K562 (cell line): ENCODE measurements at regions not wholly inside any gene's neighbourhood (a gene's known extent, or its start where the extent isn't known, plus 50 kb on each side); places are given as distances from the start of the nearest gene placed in this dataset.

ENCODE experiments used
- ATAC-seq: fragments of 200-7000 bp; cut with Tn5 transposase; 3 replicates; pipeline ENCODE4 v1.9.1; 2020; ENCODE audit warnings: moderate library complexity
- BruUV-seq: library from RNA; stranded (reverse); fragments of 400-500 nt; replicated peaks from 2 replicates; lab custom pipeline; 2021; lab: Mats Ljungman, UMichigan
- CTCF ChIA-PET: fragments of 300-600 bp; formaldehyde crosslinking; extraction: SDS; loops from one replicate; lab custom pipeline; 2021; ENCODE audit warnings: low intra/inter-chr PET ratio; lab: Yijun Ruan, JAX
- POLR2A ChIA-PET: fragments of 300-600, 350-650 bp; sonication (Branson Sonifier 250); formaldehyde crosslinking; extraction: SDS; loops from one replicate; lab custom pipeline; 2021; ENCODE audit warnings: antibody characterized with exemption, inconsistent platforms; lab: Yijun Ruan, JAX
- DNase-seq, 4 experiments: peaks; one replicate each; pipeline versions ENCODE4 v3.0.0 to v3.0.0-alpha.2; 2011 to 2018; ENCODE audit warnings: low spot score in 3 of 4, mixed read lengths in 3 of 4; ENCODE audit errors: extremely low read depth in 1 of 4
- FAIRE-seq: peaks from 2 replicates; lab custom pipeline; 2011; peaks lifted over from hg19 to GRCh38; lab: Jason Lieb, UNC
- H2AFZ ChIP-seq: 2 replicates; pipeline ENCODE4 v1.6.0; 2011; ENCODE audit warnings: low read depth, low read length, control low read depth, inconsistent platforms
- H3K27ac ChIP-seq: fragments of 200-600 bp; 3 replicates; pipeline ENCODE4 v1.8.0; 2011; ENCODE audit warnings: low read depth, mild to moderate bottlenecking, control low read depth, inconsistent platforms, low read length, moderate library complexity, mixed read lengths; ENCODE audit errors: extremely low read depth
- H3K27me3 ChIP-seq, 2 experiments: fragments of 300-600 bp in 1 of 2; 2 replicates in 1 of 2; 3 replicates in 1 of 2; pipeline versions ENCODE4 v1.6.0 to v1.8.0; 2011; ENCODE audit warnings: inconsistent platforms in 2 of 2, low read length in 2 of 2, mild to moderate bottlenecking in 1 of 2, mixed read lengths in 1 of 2, moderate library complexity in 1 of 2; ENCODE audit not compliant: control insufficient read depth in 2 of 2, insufficient read depth in 2 of 2
- H3K36me3 ChIP-seq: fragments of 300-600 bp; 3 replicates; pipeline ENCODE4 v1.8.0; 2011; ENCODE audit warnings: mild to moderate bottlenecking, low read length, inconsistent platforms; ENCODE audit not compliant: control insufficient read depth, insufficient read depth
- H3K4me1 ChIP-seq, 2 experiments: fragments of 200-600 bp in 1 of 2; replicated peaks in 1 of 2; 2 replicates in 1 of 2; 3 replicates in 1 of 2; pipeline versions ENCODE4 v1.5.1 to v1.8.0; 2011; ENCODE audit warnings: inconsistent platforms in 2 of 2, low read length in 2 of 2, mild to moderate bottlenecking in 1 of 2, mixed read lengths in 1 of 2, moderate library complexity in 1 of 2; ENCODE audit not compliant: control insufficient read depth in 2 of 2, insufficient read depth in 2 of 2
- H3K4me2 ChIP-seq: 2 replicates; pipeline ENCODE4 v1.6.1; 2011; ENCODE audit warnings: low read length, control low read depth, inconsistent platforms, mixed read lengths; ENCODE audit not compliant: insufficient read depth
- H3K4me3 ChIP-seq: fragments of 200-600 bp; sonication (generic), shearing (Covaris generic); 2 replicates; pipeline ENCODE4 v1.5.1; 2016; ENCODE audit warnings: control low read depth, inconsistent platforms
- H3K79me2 ChIP-seq: fragments of 200-600 bp; 3 replicates; pipeline ENCODE4 v1.8.0; 2011; ENCODE audit warnings: low read length, inconsistent platforms; ENCODE audit not compliant: control insufficient read depth, insufficient read depth
- H3K9ac ChIP-seq, 2 experiments: 2 replicates each; pipeline versions ENCODE4 v1.6.0 to v1.6.1; 2011; ENCODE audit warnings: low read depth in 2 of 2, low read length in 2 of 2, control low read depth in 1 of 2, inconsistent platforms in 1 of 2, mild to moderate bottlenecking in 1 of 2, mixed read lengths in 1 of 2; ENCODE audit not compliant: insufficient read depth in 1 of 2
- H3K9me1 ChIP-seq: one replicate; pipeline ENCODE4 v1.6.0; 2011; ENCODE audit warnings: inconsistent platforms, mild to moderate bottlenecking, low read length, moderate library complexity; ENCODE audit not compliant: control insufficient read depth, insufficient read depth
- H3K9me3 ChIP-seq: replicated peaks from 2 replicates; pipeline ENCODE4 v1.5.1; 2011; ENCODE audit warnings: low read depth, low read length, inconsistent platforms; ENCODE audit not compliant: control insufficient read depth, insufficient read depth
- H4K20me1 ChIP-seq: replicated peaks from 2 replicates; pipeline ENCODE4 v1.6.1; 2011; ENCODE audit warnings: low read length, inconsistent platforms, mixed read lengths; ENCODE audit not compliant: control insufficient read depth, insufficient read depth
- ARNT ChIP-seq, 2 experiments: fragments of 450-650 bp; IDR thresholded peaks; 2 replicates each; pipeline ENCODE4 v1.6.1; 2016; ENCODE audit warnings: mild to moderate bottlenecking in 1 of 2
- CSDE1 ChIP-seq, 2 experiments: fragments of 450-650 bp; IDR thresholded peaks; 2 replicates each; pipeline ENCODE4 v1.6.1; 2016; ENCODE audit warnings: mild to moderate bottlenecking in 1 of 2
- FUS ChIP-seq: fragments of 200-400 bp; formaldehyde crosslinking; optimal IDR thresholded peaks from 2 replicates; pipeline ENCODE3; 2017; ENCODE audit warnings: low read depth, low read length
- NCOA2 ChIP-seq, 2 experiments: fragments of 450-650 bp; IDR thresholded peaks; 2 replicates each; pipeline ENCODE4 v1.6.1; 2018; ENCODE audit warnings: mild to moderate bottlenecking in 2 of 2, moderate library complexity in 1 of 2; ENCODE audit not compliant: partially characterized antibody in 2 of 2
- SRF ChIP-seq, 2 experiments: fragments of 250-450, 450-650 bp in 1 of 2; sonication (Bioruptor Pico) in 1 of 2; sonication (generic) in 1 of 2; formaldehyde crosslinking; IDR thresholded peaks; 2 replicates each; pipeline versions ENCODE4 v1.5.0 to v1.5.1; 2020 to 2022; ENCODE audit warnings: mild to moderate bottlenecking in 1 of 2, missing genetic modification reagents in 1 of 2
- ZNF57 ChIP-seq: fragments of 450-650 bp; formaldehyde crosslinking; IDR thresholded peaks from 2 replicates; pipeline ENCODE4 v1.4.0; 2020; ENCODE audit warnings: mild to moderate bottlenecking, moderate library complexity
- WGBS: fragments of 100-300 bp; shearing (Covaris generic); methylation state at CpG from one replicate; pipeline ENCODE4 v1.1.6; 2016; ENCODE audit warnings: low coverage, mixed read lengths; ENCODE audit not compliant: insufficient coverage; ENCODE audit errors: missing lambda C conversion rate; 5-methylcytosine and 5-hydroxymethylcytosine counted together
- in situ Hi-C: fragments of 300-500 bp; cut with MboI; formaldehyde crosslinking; loops from 4 replicates; pipeline ENCODE4 v1.15.0; 2018; ENCODE audit warnings: inconsistent platforms, mixed read lengths
- intact Hi-C: fragments of 100-400 bp; cut with micrococcal nuclease; formaldehyde crosslinking; loops from 2 replicates; pipeline ENCODE4 v1.14.2; 2022
- TF ChIP-seq, protein P1 (sequence below): fragments of 450-650 bp; formaldehyde crosslinking; IDR thresholded peaks from 2 replicates; pipeline ENCODE4 v1.4.0; 2020; ENCODE audit warnings: mild to moderate bottlenecking, moderate library complexity
- TF ChIP-seq, protein P2 (sequence below): fragments of 250-450 bp; sonication (Bioruptor Pico); IDR thresholded peaks from 2 replicates; pipeline ENCODE4 v1.8.0; 2022; ENCODE audit warnings: moderate library complexity, mild to moderate bottlenecking, inconsistent platforms
- TF ChIP-seq, protein P3 (sequence below): IDR thresholded peaks from 2 replicates; pipeline ENCODE4 v1.6.1; 2016; ENCODE audit warnings: missing genetic modification characterization, missing compliant biosample characterization

DNA sequence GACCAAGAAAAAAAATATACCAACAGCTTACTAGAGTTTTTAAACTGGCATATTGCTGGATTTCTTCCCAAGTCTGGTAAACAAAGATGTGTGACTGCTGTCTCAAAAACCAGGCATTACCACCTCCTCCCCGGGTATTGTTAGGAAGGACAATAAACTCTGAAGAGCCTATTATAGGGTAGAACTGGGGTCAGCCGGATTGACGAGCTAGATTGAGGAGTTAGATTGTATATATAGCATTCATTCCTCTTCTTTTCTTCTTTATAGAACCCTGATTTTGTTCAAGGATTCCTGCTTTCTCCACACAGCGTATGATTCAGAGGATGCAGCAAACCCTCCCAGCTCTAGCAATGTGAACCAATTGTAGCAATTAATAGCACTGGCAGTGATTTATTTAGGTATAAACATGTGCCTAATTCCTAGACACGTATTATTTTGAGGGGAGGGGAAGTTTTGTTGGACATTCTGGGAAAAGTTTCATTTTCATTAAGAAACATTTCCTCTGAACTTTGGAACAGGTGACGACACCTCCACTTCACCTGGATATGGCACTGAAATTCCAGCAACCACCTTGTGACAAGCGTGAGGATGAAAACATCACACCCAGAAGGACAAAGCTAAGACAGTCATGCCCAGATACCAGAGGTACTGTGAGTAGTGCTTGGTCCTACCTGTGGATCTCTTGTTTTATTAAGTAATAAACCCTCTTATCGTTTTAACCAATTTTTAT lies 679.4 kb upstream of the KIRREL3 start:
- POLR2A ChIA-PET: no interaction called here
- intact Hi-C loops (no loop called here), in situ Hi-C loops (no loop called here)
- Histone ChIP-seq H4K20me1 (no peaks in the 10 kb centered on the region), H3K9me1 (no peaks in the 10 kb centered on the region), H3K36me3 (no peaks in the 10 kb centered on the region), H3K4me1 (no peaks in the 10 kb centered on the region), H3K79me2 (no peaks in the 10 kb centered on the region), H2AFZ (no peak overlapping the region), H3K27ac (no peak overlapping the region), H3K4me3 (no peak overlapping the region), H3K4me2 (no peak overlapping the region), H3K27me3 (no peaks in the 10 kb centered on the region), H3K9me3 (no peaks in the 10 kb centered on the region; the same call in 1 of the 2 replicates), H3K9ac (no peak overlapping the region)
- DNase-seq (no peak), ATAC-seq (no peak), FAIRE-seq (no peak)
- BruUV-seq: no TSS peak
- CTCF ChIA-PET: no interaction called here
- TF ChIP-seq ZNF57 (CRISPR knock-in tag): no peak
- no peak for TF ChIP-seq CSDE1 (IDR thresholded peaks at IDR 0.05)
- no peak for TF ChIP-seq ARNT (IDR thresholded peaks at IDR 0.05)
- TF ChIP-seq NCOA2 (IDR thresholded peaks at IDR 0.05; ENCODE audit: partially characterized antibody in 2 of 2): no peak
- TF ChIP-seq FUS: no peak
- TF ChIP-seq, protein P1, sequence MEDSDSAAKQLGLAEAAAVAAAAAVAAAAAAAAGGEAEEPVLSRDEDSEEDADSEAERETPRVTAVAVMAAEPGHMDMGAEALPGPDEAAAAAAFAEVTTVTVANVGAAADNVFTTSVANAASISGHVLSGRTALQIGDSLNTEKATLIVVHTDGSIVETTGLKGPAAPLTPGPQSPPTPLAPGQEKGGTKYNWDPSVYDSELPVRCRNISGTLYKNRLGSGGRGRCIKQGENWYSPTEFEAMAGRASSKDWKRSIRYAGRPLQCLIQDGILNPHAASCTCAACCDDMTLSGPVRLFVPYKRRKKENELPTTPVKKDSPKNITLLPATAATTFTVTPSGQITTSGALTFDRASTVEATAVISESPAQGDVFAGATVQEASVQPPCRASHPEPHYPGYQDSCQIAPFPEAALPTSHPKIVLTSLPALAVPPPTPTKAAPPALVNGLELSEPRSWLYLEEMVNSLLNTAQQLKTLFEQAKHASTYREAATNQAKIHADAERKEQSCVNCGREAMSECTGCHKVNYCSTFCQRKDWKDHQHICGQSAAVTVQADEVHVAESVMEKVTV: no peak
- TF ChIP-seq SRF (CRISPR knock-in tag; IDR thresholded peaks at IDR 0.05): no peak
- TF ChIP-seq, protein P2, sequence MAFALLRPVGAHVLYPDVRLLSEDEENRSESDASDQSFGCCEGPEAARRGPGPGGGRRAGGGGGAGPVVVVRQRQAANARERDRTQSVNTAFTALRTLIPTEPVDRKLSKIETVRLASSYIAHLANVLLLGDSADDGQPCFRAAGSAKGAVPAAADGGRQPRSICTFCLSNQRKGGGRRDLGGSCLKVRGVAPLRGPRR: no peak
- TF ChIP-seq, protein P3, sequence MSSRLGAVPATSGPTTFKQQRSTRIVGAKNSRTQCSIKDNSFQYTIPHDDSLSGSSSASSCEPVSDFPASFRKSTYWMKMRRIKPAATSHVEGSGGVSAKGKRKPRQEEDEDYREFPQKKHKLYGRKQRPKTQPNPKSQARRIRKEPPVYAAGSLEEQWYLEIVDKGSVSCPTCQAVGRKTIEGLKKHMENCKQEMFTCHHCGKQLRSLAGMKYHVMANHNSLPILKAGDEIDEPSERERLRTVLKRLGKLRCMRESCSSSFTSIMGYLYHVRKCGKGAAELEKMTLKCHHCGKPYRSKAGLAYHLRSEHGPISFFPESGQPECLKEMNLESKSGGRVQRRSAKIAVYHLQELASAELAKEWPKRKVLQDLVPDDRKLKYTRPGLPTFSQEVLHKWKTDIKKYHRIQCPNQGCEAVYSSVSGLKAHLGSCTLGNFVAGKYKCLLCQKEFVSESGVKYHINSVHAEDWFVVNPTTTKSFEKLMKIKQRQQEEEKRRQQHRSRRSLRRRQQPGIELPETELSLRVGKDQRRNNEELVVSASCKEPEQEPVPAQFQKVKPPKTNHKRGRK (tag): no peak
- 1% methylated on average over 8 of the region's 8 CpGs for WGBS
